PFSK-1 (cell line): ENCODE measurements at regions not wholly inside any gene's neighbourhood (a gene's known extent, or its start where the extent isn't known, plus 50 kb on each side); places are given as distances from the start of the nearest gene placed in this dataset.

ENCODE experiments used
- FOXP2 ChIP-seq: optimal IDR thresholded peaks from 2 replicates; pipeline ENCODE3; 2011; ENCODE audit warnings: borderline replicate concordance, control low read depth, inconsistent platforms; ENCODE audit not compliant: insufficient read depth; ENCODE audit errors: extremely low read length, extremely low read depth
- POLR2AphosphoS5 ChIP-seq: IDR thresholded peaks from 2 replicates; pipeline ENCODE4 v1.6.1; 2012; ENCODE audit warnings: low read depth, mild to moderate bottlenecking, control low read depth, low read length, moderate library complexity
- SIN3A ChIP-seq: IDR thresholded peaks from 2 replicates; pipeline ENCODE4 v1.6.1; 2012; ENCODE audit warnings: mild to moderate bottlenecking, low read length, moderate library complexity, borderline replicate concordance; ENCODE audit not compliant: insufficient read depth
- TAF1 ChIP-seq: IDR thresholded peaks from 2 replicates; pipeline ENCODE4 v1.6.1; 2012; ENCODE audit warnings: low read length, control low read depth, borderline replicate concordance; ENCODE audit not compliant: insufficient read depth
- TF ChIP-seq, protein P1 (sequence below), 2 experiments: IDR thresholded peaks; 2 replicates each; pipeline versions ENCODE4 v1.6.1 to v1.8.0; 2011 to 2012; ENCODE audit warnings: low read depth in 2 of 2, low read length in 2 of 2, control low read depth in 1 of 2, inconsistent platforms in 1 of 2, mild to moderate bottlenecking in 1 of 2, moderate library complexity in 1 of 2; ENCODE audit not compliant: insufficient read depth in 1 of 2

DNA sequence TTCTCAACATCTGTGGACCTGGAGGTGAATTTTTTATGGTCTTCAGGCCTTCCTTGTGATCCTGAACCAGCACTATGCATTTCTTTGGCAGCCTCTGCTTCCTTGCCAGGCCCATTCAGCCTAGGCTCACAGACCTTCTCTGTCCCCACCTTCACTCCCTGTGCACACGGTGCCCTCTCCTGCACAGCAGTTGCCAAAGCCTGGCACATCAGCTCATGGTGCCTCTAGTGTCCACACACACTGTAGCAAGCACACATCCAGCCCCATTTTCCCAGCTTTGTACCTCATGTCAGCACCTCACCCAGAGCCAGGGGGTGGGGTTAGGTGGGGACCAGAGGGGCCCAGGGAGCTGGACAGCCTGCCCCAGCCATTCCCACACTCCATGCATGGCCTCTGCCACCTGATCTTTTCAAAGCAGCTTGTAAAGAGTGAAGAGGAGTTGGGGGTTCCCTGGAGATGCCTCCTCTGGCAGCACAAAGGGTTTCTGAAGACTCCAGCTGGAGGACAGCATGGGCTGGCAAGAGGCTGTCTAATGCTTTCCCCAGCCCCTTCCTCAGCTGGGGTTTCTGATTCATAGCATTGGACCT is 57.9 kb upstream of the TMEM72 start:
- TF ChIP-seq, protein P1, sequence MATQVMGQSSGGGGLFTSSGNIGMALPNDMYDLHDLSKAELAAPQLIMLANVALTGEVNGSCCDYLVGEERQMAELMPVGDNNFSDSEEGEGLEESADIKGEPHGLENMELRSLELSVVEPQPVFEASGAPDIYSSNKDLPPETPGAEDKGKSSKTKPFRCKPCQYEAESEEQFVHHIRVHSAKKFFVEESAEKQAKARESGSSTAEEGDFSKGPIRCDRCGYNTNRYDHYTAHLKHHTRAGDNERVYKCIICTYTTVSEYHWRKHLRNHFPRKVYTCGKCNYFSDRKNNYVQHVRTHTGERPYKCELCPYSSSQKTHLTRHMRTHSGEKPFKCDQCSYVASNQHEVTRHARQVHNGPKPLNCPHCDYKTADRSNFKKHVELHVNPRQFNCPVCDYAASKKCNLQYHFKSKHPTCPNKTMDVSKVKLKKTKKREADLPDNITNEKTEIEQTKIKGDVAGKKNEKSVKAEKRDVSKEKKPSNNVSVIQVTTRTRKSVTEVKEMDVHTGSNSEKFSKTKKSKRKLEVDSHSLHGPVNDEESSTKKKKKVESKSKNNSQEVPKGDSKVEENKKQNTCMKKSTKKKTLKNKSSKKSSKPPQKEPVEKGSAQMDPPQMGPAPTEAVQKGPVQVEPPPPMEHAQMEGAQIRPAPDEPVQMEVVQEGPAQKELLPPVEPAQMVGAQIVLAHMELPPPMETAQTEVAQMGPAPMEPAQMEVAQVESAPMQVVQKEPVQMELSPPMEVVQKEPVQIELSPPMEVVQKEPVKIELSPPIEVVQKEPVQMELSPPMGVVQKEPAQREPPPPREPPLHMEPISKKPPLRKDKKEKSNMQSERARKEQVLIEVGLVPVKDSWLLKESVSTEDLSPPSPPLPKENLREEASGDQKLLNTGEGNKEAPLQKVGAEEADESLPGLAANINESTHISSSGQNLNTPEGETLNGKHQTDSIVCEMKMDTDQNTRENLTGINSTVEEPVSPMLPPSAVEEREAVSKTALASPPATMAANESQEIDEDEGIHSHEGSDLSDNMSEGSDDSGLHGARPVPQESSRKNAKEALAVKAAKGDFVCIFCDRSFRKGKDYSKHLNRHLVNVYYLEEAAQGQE (IDR thresholded peaks at IDR 0.05; ENCODE audit: insufficient read depth in 1 of 2, low read depth in 2 of 2, low read length in 2 of 2): no peak
- no peak for TF ChIP-seq TAF1
- TF ChIP-seq SIN3A: no peak
- TF ChIP-seq POLR2AphosphoS5: no peak
- no peak for TF ChIP-seq FOXP2
